HepG2 (cell line): ENCODE measurements at regions not wholly inside any gene's neighbourhood (a gene's known extent, or its start where the extent isn't known, plus 50 kb on each side); places are given as distances from the start of the nearest gene placed in this dataset.

Source experiments
- ATAC-seq: fragments of 200-7000 bp; cut with Tn5 transposase; 3 replicates; pipeline ENCODE4 v1.9.1; 2020; ENCODE audit warnings: mild to moderate bottlenecking, moderate library complexity
- BruUV-seq: library from RNA; stranded (reverse); fragments of 400-500 nt; replicated peaks from 2 replicates; lab custom pipeline; 2021; lab: Mats Ljungman, UMichigan
- CTCF ChIA-PET: fragments of 300-600 bp; formaldehyde crosslinking; extraction: SDS; loops from one replicate; lab custom pipeline; 2021; ENCODE audit warnings: low total read pairs, inconsistent platforms, low intra/inter-chr PET ratio; lab: Yijun Ruan, JAX
- POLR2A ChIA-PET: fragments of 350-600 bp; sonication (Branson Sonifier 250); formaldehyde crosslinking; loops from one replicate; lab custom pipeline; 2020; ENCODE audit warnings: antibody characterized with exemption, inconsistent platforms; lab: Yijun Ruan, JAX
- DNase-seq: peaks from one replicate; pipeline ENCODE4 v3.0.0-alpha.2; 2015; ENCODE audit warnings: low spot score
- FAIRE-seq: peaks from 3 replicates; lab custom pipeline; 2011; peaks lifted over from hg19 to GRCh38; lab: Jason Lieb, UNC
- H2AFZ ChIP-seq: one replicate; pipeline ENCODE4 v1.6.1; 2011; ENCODE audit warnings: low read length, inconsistent platforms
- H3K27ac ChIP-seq: fragments of 300-600 bp; 3 replicates; pipeline ENCODE4 v1.8.0; 2011; ENCODE audit warnings: mixed run types, mild to moderate bottlenecking, mixed read lengths, low read length, inconsistent platforms; ENCODE audit not compliant: insufficient read depth; ENCODE audit errors: extremely low read length
- H3K27me3 ChIP-seq, 2 experiments: fragments of 200-600 bp in 1 of 2; 2 replicates in 1 of 2; 3 replicates in 1 of 2; pipeline versions ENCODE4 v1.6.0 to v1.8.0; 2011; ENCODE audit warnings: low read length in 2 of 2, mild to moderate bottlenecking in 2 of 2, moderate library complexity in 2 of 2, inconsistent platforms in 1 of 2; ENCODE audit not compliant: insufficient read depth in 2 of 2, control insufficient read depth in 1 of 2
- H3K36me3 ChIP-seq, 2 experiments: fragments of 200-600 bp in 1 of 2; replicated peaks in 1 of 2; 2 replicates in 1 of 2; 3 replicates in 1 of 2; pipeline versions ENCODE4 v1.5.1 to v1.8.0; 2011; ENCODE audit warnings: low read length in 2 of 2, inconsistent platforms in 1 of 2; ENCODE audit not compliant: insufficient read depth in 2 of 2, control insufficient read depth in 1 of 2
- H3K4me1 ChIP-seq: 2 replicates; pipeline ENCODE4 v1.5.1; 2012; ENCODE audit warnings: low read length, inconsistent platforms; ENCODE audit not compliant: insufficient read depth
- H3K4me2 ChIP-seq: 2 replicates; pipeline ENCODE4 v1.6.0; 2011; ENCODE audit warnings: low read depth, low read length, inconsistent platforms
- H3K4me3 ChIP-seq, 3 experiments: fragments of 200-600 bp in 1 of 3; sonication (generic), shearing (Covaris generic) in 1 of 3; replicated peaks in 1 of 3; 2 replicates each; pipeline ENCODE4 v1.5.1; 2011 to 2016; ENCODE audit warnings: low read length in 3 of 3, inconsistent platforms in 2 of 3, low read depth in 2 of 3, mild to moderate bottlenecking in 2 of 3, control low read depth in 1 of 3, mixed read lengths in 1 of 3; ENCODE audit not compliant: insufficient read depth in 1 of 3
- H3K79me2 ChIP-seq: one replicate; pipeline ENCODE4 v1.6.1; 2011; ENCODE audit warnings: low read length, inconsistent platforms; ENCODE audit not compliant: insufficient read depth
- H3K9ac ChIP-seq: 2 replicates; pipeline ENCODE4 v1.6.0; 2011; ENCODE audit warnings: mild to moderate bottlenecking, low read depth, low read length, inconsistent platforms; ENCODE audit not compliant: insufficient read depth
- H3K9me3 ChIP-seq: 2 replicates; pipeline ENCODE4 v1.5.1; 2012; ENCODE audit warnings: mild to moderate bottlenecking, low read length
- H4K20me1 ChIP-seq: 2 replicates; pipeline ENCODE4 v1.6.0; 2011; ENCODE audit warnings: inconsistent platforms, mild to moderate bottlenecking, low read length, moderate library complexity; ENCODE audit not compliant: insufficient read depth
- FLYWCH1 ChIP-seq: sonication (generic); formaldehyde crosslinking; IDR thresholded peaks from 2 replicates; pipeline ENCODE4 v1.8.1; 2023; ENCODE audit warnings: mild to moderate bottlenecking, missing genetic modification reagents
- GLI4 ChIP-seq: sonication (generic); formaldehyde crosslinking; IDR thresholded peaks from 2 replicates; pipeline ENCODE4 v1.5.1; 2020; ENCODE audit warnings: missing genetic modification reagents, mild to moderate bottlenecking, moderate library complexity, borderline replicate concordance
- HES4 ChIP-seq: sonication (generic); formaldehyde crosslinking; IDR thresholded peaks from 2 replicates; pipeline ENCODE4 v1.9.0; 2021; ENCODE audit warnings: mild to moderate bottlenecking, missing genetic modification reagents, borderline replicate concordance
- MED1 ChIP-seq: sonication (generic); formaldehyde crosslinking; IDR thresholded peaks from 2 replicates; pipeline ENCODE4 v1.4.0; 2020; ENCODE audit warnings: missing genetic modification reagents
- RFX1 ChIP-seq: fragments of 450-650 bp; IDR thresholded peaks from 2 replicates; pipeline ENCODE4 v1.6.1; 2017
- RXRB ChIP-seq: IDR thresholded peaks from 2 replicates; pipeline ENCODE4 v1.6.1; 2016; ENCODE audit warnings: borderline replicate concordance, missing genetic modification reagents, missing compliant biosample characterization
- SKI ChIP-seq: fragments of 450-650 bp; IDR thresholded peaks from one replicate; pipeline ENCODE4 v1.6.1; 2018; ENCODE audit warnings: mild to moderate bottlenecking; ENCODE audit not compliant: partially characterized antibody
- SYNCRIP ChIP-seq: fragments of 200-400 bp; formaldehyde crosslinking; IDR thresholded peaks from 2 replicates; pipeline ENCODE4 v1.6.1; 2018; ENCODE audit warnings: mild to moderate bottlenecking, low read depth, low read length; ENCODE audit not compliant: insufficient read depth
- TEAD3 ChIP-seq: optimal IDR thresholded peaks from 2 replicates; pipeline ENCODE3; 2016; ENCODE audit warnings: borderline replicate concordance
- ZNF101 ChIP-seq: sonication (generic); formaldehyde crosslinking; IDR thresholded peaks from 2 replicates; pipeline ENCODE4 v1.4.0; 2020; ENCODE audit warnings: mild to moderate bottlenecking, low read depth, missing genetic modification reagents, borderline replicate concordance
- ZNF296 ChIP-seq: sonication (generic); formaldehyde crosslinking; conservative IDR thresholded peaks from 2 replicates; pipeline ENCODE4 v1.5.0; 2020; ENCODE audit warnings: mild to moderate bottlenecking, missing genetic modification reagents
- ZNF329 ChIP-seq: sonication (generic); formaldehyde crosslinking; IDR thresholded peaks from 2 replicates; pipeline ENCODE4 v1.9.0; 2021; ENCODE audit warnings: low read depth, mild to moderate bottlenecking, missing genetic modification reagents
- ZNF34 ChIP-seq: sonication (generic); formaldehyde crosslinking; IDR thresholded peaks from 2 replicates; pipeline ENCODE4 v1.4.0; 2020; ENCODE audit warnings: mild to moderate bottlenecking, missing genetic modification reagents, borderline replicate concordance
- ZNF468 ChIP-seq: sonication (generic); formaldehyde crosslinking; IDR thresholded peaks from 2 replicates; pipeline ENCODE4 v1.8.0; 2022; ENCODE audit warnings: mild to moderate bottlenecking, moderate library complexity, missing genetic modification reagents
- ZNF557 ChIP-seq: sonication (generic); formaldehyde crosslinking; IDR thresholded peaks from 2 replicates; pipeline ENCODE4 v1.4.0; 2020; ENCODE audit warnings: missing genetic modification reagents
- ZNF563 ChIP-seq: sonication (generic); formaldehyde crosslinking; IDR thresholded peaks from 2 replicates; pipeline ENCODE4 v1.8.0; 2022; ENCODE audit warnings: mild to moderate bottlenecking, moderate library complexity, missing genetic modification reagents
- ZNF589 ChIP-seq: sonication (generic); formaldehyde crosslinking; conservative IDR thresholded peaks from 2 replicates; pipeline ENCODE4 v1.8.0; 2022; ENCODE audit warnings: mild to moderate bottlenecking, moderate library complexity, missing genetic modification reagents
- ZNF777 ChIP-seq: sonication (generic); formaldehyde crosslinking; IDR thresholded peaks from 2 replicates; pipeline ENCODE4 v1.4.0; 2020; ENCODE audit warnings: missing genetic modification reagents
- WGBS: methylation state at CpG from one replicate; pipeline ENCODE4 v1.1.6; 2017; ENCODE audit warnings: low lambda C conversion rate; 5-methylcytosine and 5-hydroxymethylcytosine counted together
- in situ Hi-C: cut with HindIII; loops from 2 replicates; pipeline ENCODE4 v1.10.0; 2017; ENCODE audit warnings: low pct_unique_long_range_greater_than_20kb; ENCODE audit not compliant: extremely low pct_ligation_motif_present
- intact Hi-C: fragments of 100-400 bp; cut with micrococcal nuclease; formaldehyde crosslinking; loops from one replicate; pipeline ENCODE4 v1.10.0; 2022; ENCODE audit not compliant: unreplicated experiment
- TF ChIP-seq, protein P1 (sequence below): sonication (generic); formaldehyde crosslinking; conservative IDR thresholded peaks from 2 replicates; pipeline ENCODE4 v1.8.0; 2022; ENCODE audit warnings: low read depth, missing genetic modification reagents
- TF ChIP-seq, protein P2 (sequence below): sonication (generic); formaldehyde crosslinking; IDR thresholded peaks from 2 replicates; pipeline ENCODE4 v1.8.1; 2022; ENCODE audit warnings: mild to moderate bottlenecking, missing genetic modification reagents

DNA sequence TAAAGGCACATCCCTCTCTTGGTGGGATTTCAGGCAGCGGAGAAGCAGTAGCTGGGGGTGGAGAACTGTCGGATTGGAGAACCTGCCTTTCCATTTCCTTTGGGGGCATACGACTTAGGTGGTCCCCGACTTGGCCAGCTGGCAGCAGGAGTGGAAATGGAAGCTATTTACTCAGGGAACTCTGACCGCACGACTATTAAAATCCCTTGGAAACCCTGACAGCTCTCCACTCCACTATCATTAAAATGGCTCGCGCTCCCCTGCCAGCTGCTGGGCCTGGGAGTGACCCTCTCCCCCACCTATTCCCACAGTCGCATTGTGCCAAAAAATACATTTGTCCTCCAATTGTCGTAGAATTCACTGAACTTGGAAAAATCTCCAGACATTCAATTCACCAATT is 77.7 kb upstream of the APCDD1 start:
- DNase-seq, result no peak
- POLR2A ChIA-PET, result no interaction called here
- Histone ChIP-seq H3K36me3 (no peaks in the 10 kb centered on the region), H3K4me2 (no peak overlapping the region), H2AFZ (no peak overlapping the region), H3K79me2 (no peaks in the 10 kb centered on the region), H3K27me3 (peaks cover 2 to 34% of the 10 kb centered on the region in 2 experiments; a peak in 4 of 5 replicates), H3K9ac (no peak overlapping the region), H3K4me3 (no peak overlapping the region), H3K9me3 (no peaks in the 10 kb centered on the region), H3K4me1 (no peaks in the 10 kb centered on the region), H4K20me1 (no peaks in the 10 kb centered on the region), H3K27ac (no peak overlapping the region)
- no TSS peak for BruUV-seq
- ATAC-seq, result no peak
- FAIRE-seq, result no peak
- 46% methylated on average over 10 of the region's 10 CpGs for WGBS
- TF ChIP-seq ZNF589 (CRISPR knock-in tag), result no peak
- TF ChIP-seq ZNF468, result no peak
- no peak for TF ChIP-seq FLYWCH1 (CRISPR knock-in tag)
- TF ChIP-seq TEAD3, result no peak
- TF ChIP-seq RXRB (CRISPR knock-in tag), result no peak
- CTCF ChIA-PET, result no interaction called here
- in situ Hi-C loops (no loop called here), intact Hi-C loops (no loop called here)

DNA sequence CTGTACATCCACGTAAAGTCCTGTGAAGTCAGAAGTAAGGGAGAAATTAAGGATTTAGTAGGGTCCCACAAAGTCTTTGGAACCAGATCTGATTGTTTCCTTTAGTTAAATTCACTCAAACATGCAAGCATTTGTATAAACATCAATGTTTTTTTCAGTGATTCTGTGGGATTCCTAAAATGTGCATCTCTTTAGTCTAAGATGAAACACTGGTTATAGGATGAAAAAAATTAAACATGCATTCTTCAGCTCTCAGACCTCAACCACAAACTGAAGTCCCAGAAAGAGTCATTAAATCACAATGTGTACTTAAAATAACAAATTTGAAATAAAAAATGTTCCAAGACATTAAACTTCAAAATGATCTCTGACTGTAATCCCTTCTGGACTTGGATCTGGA is 76.5 kb upstream of the APCDD1 start:
- no TSS peak for BruUV-seq
- ChIA-PET POLR2A (no interaction called here), CTCF (no interaction called here)
- Histone ChIP-seq H3K9ac (no peak overlapping the region), H4K20me1 (no peaks in the 10 kb centered on the region), H3K27ac (no peak overlapping the region), H3K79me2 (no peaks in the 10 kb centered on the region), H3K9me3 (no peaks in the 10 kb centered on the region), H3K4me1 (no peaks in the 10 kb centered on the region), H3K27me3 (peaks cover 2 to 24% of the 10 kb centered on the region in 2 experiments; a peak in 4 of 5 replicates), H3K4me3 (no peak overlapping the region), H3K36me3 (no peaks in the 10 kb centered on the region), H2AFZ (no peak overlapping the region), H3K4me2 (no peak overlapping the region)
- 29% methylated on average over 1 of the region's 1 CpG for WGBS
- no peak for DNase-seq
- no peak for FAIRE-seq
- intact Hi-C loops, result no loop called here
- no peak for ATAC-seq
- in situ Hi-C loops, result no loop called here
- TF ChIP-seq, protein P1, sequence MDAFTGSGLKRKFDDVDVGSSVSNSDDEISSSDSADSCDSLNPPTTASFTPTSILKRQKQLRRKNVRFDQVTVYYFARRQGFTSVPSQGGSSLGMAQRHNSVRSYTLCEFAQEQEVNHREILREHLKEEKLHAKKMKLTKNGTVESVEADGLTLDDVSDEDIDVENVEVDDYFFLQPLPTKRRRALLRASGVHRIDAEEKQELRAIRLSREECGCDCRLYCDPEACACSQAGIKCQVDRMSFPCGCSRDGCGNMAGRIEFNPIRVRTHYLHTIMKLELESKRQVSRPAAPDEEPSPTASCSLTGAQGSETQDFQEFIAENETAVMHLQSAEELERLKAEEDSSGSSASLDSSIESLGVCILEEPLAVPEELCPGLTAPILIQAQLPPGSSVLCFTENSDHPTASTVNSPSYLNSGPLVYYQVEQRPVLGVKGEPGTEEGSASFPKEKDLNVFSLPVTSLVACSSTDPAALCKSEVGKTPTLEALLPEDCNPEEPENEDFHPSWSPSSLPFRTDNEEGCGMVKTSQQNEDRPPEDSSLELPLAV (CRISPR knock-in tag), result no peak
- TF ChIP-seq GLI4 (CRISPR knock-in tag) (no peak), ZNF34 (CRISPR knock-in tag) (no peak), SKI (no peak), ZNF777 (CRISPR knock-in tag) (no peak), HES4 (CRISPR knock-in tag) (no peak), ZNF557 (CRISPR knock-in tag) (no peak), SYNCRIP (no peak), ZNF296 (no peak), MED1 (CRISPR knock-in tag) (no peak), ZNF563 (CRISPR knock-in tag) (no peak), ZNF101 (no peak), RFX1 (no peak), ZNF329 (CRISPR knock-in tag) (no peak)
- TF ChIP-seq, protein P2, sequence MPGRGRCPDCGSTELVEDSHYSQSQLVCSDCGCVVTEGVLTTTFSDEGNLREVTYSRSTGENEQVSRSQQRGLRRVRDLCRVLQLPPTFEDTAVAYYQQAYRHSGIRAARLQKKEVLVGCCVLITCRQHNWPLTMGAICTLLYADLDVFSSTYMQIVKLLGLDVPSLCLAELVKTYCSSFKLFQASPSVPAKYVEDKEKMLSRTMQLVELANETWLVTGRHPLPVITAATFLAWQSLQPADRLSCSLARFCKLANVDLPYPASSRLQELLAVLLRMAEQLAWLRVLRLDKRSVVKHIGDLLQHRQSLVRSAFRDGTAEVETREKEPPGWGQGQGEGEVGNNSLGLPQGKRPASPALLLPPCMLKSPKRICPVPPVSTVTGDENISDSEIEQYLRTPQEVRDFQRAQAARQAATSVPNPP, result no peak
